Sigmoid colon (tissue), 6 donors: ENCODE measurements at regions not wholly inside any gene's neighbourhood (a gene's known extent, or its start where the extent isn't known, plus 50 kb on each side); places are given as distances from the start of the nearest gene placed in this dataset.

ENCODE experiments used
- DNase-seq: peaks from one replicate; pipeline ENCODE4 v3.0.0-alpha.2; 2019
- H3K27ac ChIP-seq, 4 donors: fragments of 200-600 bp; sonication (generic); one replicate each; pipeline ENCODE4 v1.5.1; 2016 to 2019; ENCODE audit warnings: mild to moderate bottlenecking in 1 of 4
- H3K27me3 ChIP-seq, 3 donors: fragments of 200-600 bp; sonication (generic); one replicate each; pipeline ENCODE4 v1.5.1; 2019; ENCODE audit warnings: mild to moderate bottlenecking in 1 of 3
- H3K36me3 ChIP-seq, 4 donors: fragments of 200-600 bp; sonication (generic); one replicate each; pipeline ENCODE4 v1.5.1; 2016 to 2019
- H3K4me1 ChIP-seq, 4 donors: fragments of 200-600 bp; sonication (generic); one replicate each; pipeline ENCODE4 v1.5.1; 2017 to 2019
- H3K4me3 ChIP-seq, 4 donors: fragments of 200-600 bp; sonication (generic); one replicate each; pipeline ENCODE4 v1.5.1; 2017 to 2019; ENCODE audit warnings: mild to moderate bottlenecking in 2 of 4, moderate library complexity in 1 of 4
- H3K9me3 ChIP-seq, 4 donors: fragments of 200-600 bp in 3 of 4; sonication (generic) in 3 of 4; one replicate each; pipeline versions ENCODE4 v1.5.1 to v1.6.1; 2013 to 2019
- CTCF ChIP-seq, 4 experiments: fragments of 450-650 bp in 3 of 4; fragments of 200-600 bp in 1 of 4; IDR thresholded peaks; one replicate each; pipeline ENCODE4 v1.5.1; 2016 to 2019; ENCODE audit warnings: antibody characterized with exemption in 4 of 4, mild to moderate bottlenecking in 3 of 4, moderate library complexity in 2 of 4
- EP300 ChIP-seq, 4 donors: sonication (generic); formaldehyde crosslinking; IDR thresholded peaks; one replicate each; pipeline ENCODE4 v1.6.1; 2017; ENCODE audit warnings: antibody characterized with exemption in 4 of 4
- POLR2A ChIP-seq, 2 donors: fragments of 450-650 bp; IDR thresholded peaks; one replicate each; pipeline ENCODE4 v1.6.1; 2016; ENCODE audit warnings: antibody characterized with exemption in 2 of 2, mild to moderate bottlenecking in 2 of 2, moderate library complexity in 2 of 2
- POLR2AphosphoS5 ChIP-seq, 4 donors: sonication (generic); formaldehyde crosslinking; IDR thresholded peaks; one replicate each; pipeline ENCODE4 v1.6.1; 2017; ENCODE audit warnings: antibody characterized with exemption in 4 of 4
- WGBS, 2 donors: extraction: QIAGEN DNeasy Blood & Tissue Kit; methylation state at CpG; one replicate each; pipeline ENCODE4 v1.1.7; 2013; 5-methylcytosine and 5-hydroxymethylcytosine counted together
- intact Hi-C: fragments of 100-400 bp; cut with DNase I; formaldehyde crosslinking; loops from one replicate; pipeline ENCODE4 v1.15.1; 2023
- donor health status: healthy with polysubstance abuse.
- donor health status: healthy.

- Histone ChIP-seq H3K27ac (no peak overlapping the region), H3K4me1 (no peaks in the 10 kb centered on the region), H3K27me3 (no peaks in the 10 kb centered on the region), H3K36me3 (no peaks in the 10 kb centered on the region), H3K9me3 (no peaks in the 10 kb centered on the region), H3K4me3 (no peak overlapping the region)
- DNase-seq = no peak
- WGBS, 2 donors = 70 to 74% methylated on average over 1 of the region's 1 CpG
- intact Hi-C loops = no loop called here
- no peak for TF ChIP-seq EP300 (IDR thresholded peaks at IDR 0.05)
- TF ChIP-seq CTCF (IDR thresholded peaks at IDR 0.05) = no peak
- no peak for TF ChIP-seq POLR2AphosphoS5 (IDR thresholded peaks at IDR 0.05)
- TF ChIP-seq POLR2A (IDR thresholded peaks at IDR 0.05) = no peak
Observed at GRCh38 chr17:22242472-22242871, 550.1 kb downstream of the KCNJ18 start.

- TF ChIP-seq EP300 (IDR thresholded peaks at IDR 0.05) (no peak), POLR2A (IDR thresholded peaks at IDR 0.05) (no peak), POLR2AphosphoS5 (IDR thresholded peaks at IDR 0.05) (no peak), CTCF (IDR thresholded peaks at IDR 0.05) (no peak)
- H3K27me3 ChIP-seq = no peaks in the 10 kb centered on the region
- no peak for DNase-seq
- no peaks in the 10 kb centered on the region for H3K4me1 ChIP-seq
- H3K9me3 ChIP-seq = peaks cover 0 to 2% (median 0%) of the 10 kb centered on the region in 4 donors
- intact Hi-C loops = loop anchor here (10.0 kb wide), 1 partner anchor 47 kb away; no protein-coding TSS in a partner anchor
- H3K27ac ChIP-seq = no peak overlapping the region
- 69 to 73% methylated on average over 2 of the region's 2 CpGs for WGBS, 2 donors
- H3K36me3 ChIP-seq = no peaks in the 10 kb centered on the region
- no peak overlapping the region for H3K4me3 ChIP-seq
Observed at GRCh38 chr17:22251498-22251897, 559.2 kb downstream of the KCNJ18 start.

- intact Hi-C loops = loop anchor here (10.0 kb wide), 1 partner anchor 48 kb away; no protein-coding TSS in a partner anchor
- WGBS, 2 donors = 67 to 69% methylated on average over 1 of the region's 1 CpG
- Histone ChIP-seq H3K27ac (no peak overlapping the region), H3K27me3 (no peaks in the 10 kb centered on the region), H3K36me3 (no peaks in the 10 kb centered on the region), H3K4me3 (no peak overlapping the region), H3K4me1 (no peaks in the 10 kb centered on the region), H3K9me3 (peaks cover 0 to 2% (median 0%) of the 10 kb centered on the region in 4 donors)
- no peak for DNase-seq
- TF ChIP-seq POLR2A (IDR thresholded peaks at IDR 0.05) = no peak
- TF ChIP-seq EP300 (IDR thresholded peaks at IDR 0.05) = no peak
- TF ChIP-seq POLR2AphosphoS5 (IDR thresholded peaks at IDR 0.05) = no peak
- no peak for TF ChIP-seq CTCF (IDR thresholded peaks at IDR 0.05)
Observed at GRCh38 chr17:22253007-22253406, 560.7 kb downstream of the KCNJ18 start.

- Histone ChIP-seq H3K27me3 (no peaks in the 10 kb centered on the region), H3K36me3 (no peaks in the 10 kb centered on the region), H3K4me1 (no peaks in the 10 kb centered on the region), H3K4me3 (no peak overlapping the region), H3K9me3 (peaks cover 0 to 10% (median 0%) of the 10 kb centered on the region in 4 donors), H3K27ac (no peak overlapping the region)
- intact Hi-C loops = no loop called here
- TF ChIP-seq POLR2A (IDR thresholded peaks at IDR 0.05) (no peak), CTCF (IDR thresholded peaks at IDR 0.05) (no peak), POLR2AphosphoS5 (IDR thresholded peaks at IDR 0.05) (no peak), EP300 (IDR thresholded peaks at IDR 0.05) (no peak)
- 81 to 83% methylated on average over 17 of the region's 17 CpGs for WGBS, 2 donors
- DNase-seq = no peak
Observed at GRCh38 chr17:22265807-22266206, 573.5 kb downstream of the KCNJ18 start.

- intact Hi-C loops = no loop called here
- 74 to 85% methylated on average over 18 of the region's 18 CpGs for WGBS, 2 donors
Observed at GRCh38 chr17:22266231-22266630, 573.9 kb downstream of the KCNJ18 start.

More at GRCh38 chr17:22266231-22266630, 573.9 kb downstream of the KCNJ18 start:
- no peaks in the 10 kb centered on the region for H3K4me1 ChIP-seq
- no peak overlapping the region for H3K27ac ChIP-seq
- no peak for DNase-seq
- no peak overlapping the region for H3K4me3 ChIP-seq
- H3K27me3 ChIP-seq = no peaks in the 10 kb centered on the region
- H3K9me3 ChIP-seq = peaks cover 0 to 14% (median 0%) of the 10 kb centered on the region in 4 donors
- no peak for TF ChIP-seq CTCF (IDR thresholded peaks at IDR 0.05)
- TF ChIP-seq EP300 (IDR thresholded peaks at IDR 0.05) = no peak
- TF ChIP-seq POLR2A (IDR thresholded peaks at IDR 0.05) = no peak
- no peak for TF ChIP-seq POLR2AphosphoS5 (IDR thresholded peaks at IDR 0.05)
- no peaks in the 10 kb centered on the region for H3K36me3 ChIP-seq
